IgD-negative memory B cell (primary cell): ENCODE measurements at regions not wholly inside any gene's neighbourhood (a gene's known extent, or its start where the extent isn't known, plus 50 kb on each side); places are given as distances from the start of the nearest gene placed in this dataset.
A peak's percentile ranks its signal among the peaks of the same experiment; 100 is the strongest.

Experiments used
- H3K27ac Mint-ChIP-seq, 3 donors: one replicate each; pipeline ENCODE4 v1.8.0; 2020 to 2022; ENCODE audit warnings: mild to moderate bottlenecking in 3 of 3, mixed read lengths in 3 of 3, moderate library complexity in 1 of 3
- H3K27me3 Mint-ChIP-seq: one replicate; pipeline ENCODE4 v1.8.0; 2021; ENCODE audit warnings: mixed read lengths
- H3K36me3 Mint-ChIP-seq: one replicate; pipeline ENCODE4 v1.8.0; 2020; ENCODE audit warnings: mild to moderate bottlenecking, mixed read lengths
- H3K4me1 Mint-ChIP-seq, 3 donors: one replicate each; pipeline ENCODE4 v1.8.0; 2020 to 2022; ENCODE audit warnings: mixed read lengths in 3 of 3, mild to moderate bottlenecking in 1 of 3
- H3K4me3 Mint-ChIP-seq, 4 donors: one replicate each; pipeline ENCODE4 v1.8.0; 2020 to 2022; ENCODE audit warnings: mild to moderate bottlenecking in 4 of 4, mixed read lengths in 4 of 4, moderate library complexity in 3 of 4
- H3K9me3 Mint-ChIP-seq, 3 donors: one replicate each; pipeline ENCODE4 v1.8.0; 2020 to 2021; ENCODE audit warnings: mixed read lengths in 3 of 3, mild to moderate bottlenecking in 1 of 3

DNA sequence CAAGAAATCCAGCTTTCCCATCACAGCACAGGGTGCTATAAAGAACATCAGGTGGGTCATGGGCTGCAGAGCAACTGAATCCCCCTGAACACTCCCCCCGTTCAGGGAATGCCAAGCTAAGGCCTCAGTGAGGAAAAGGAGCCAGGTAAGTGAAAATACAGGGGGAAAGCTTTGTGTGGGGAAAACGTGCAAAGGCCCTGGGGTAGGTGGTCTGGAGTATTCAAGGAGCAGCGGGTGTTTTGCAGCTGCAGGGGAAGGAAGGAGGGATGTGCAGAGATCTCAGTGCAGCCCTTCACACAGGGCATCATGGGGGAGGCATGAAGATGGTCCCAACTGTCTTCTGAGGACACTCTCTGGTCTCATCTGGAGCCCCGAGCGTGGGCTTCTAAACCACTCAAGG is 119.2 kb downstream of the ETS2 start:
- peaks cover 0 to 21% (median 8%) of the 10 kb centered on the region in 3 donors for H3K9me3 Mint-ChIP-seq
- peaks cover 9% of the 10 kb centered on the region for H3K27me3 Mint-ChIP-seq
- H3K4me3 Mint-ChIP-seq: no peak overlapping the region
- no peaks in the 10 kb centered on the region for H3K4me1 Mint-ChIP-seq
- peak overlapping the region in 1 of 3 donors; percentile 32 for H3K27ac Mint-ChIP-seq
- H3K36me3 Mint-ChIP-seq: no peaks in the 10 kb centered on the region

GRCh38 chr21:38923429-38923828 is 117.7 kb downstream of the ETS2 start:
- no peaks in the 10 kb centered on the region for H3K4me1 Mint-ChIP-seq
- peaks cover 9% of the 10 kb centered on the region for H3K27me3 Mint-ChIP-seq
- no peaks in the 10 kb centered on the region for H3K36me3 Mint-ChIP-seq
- no peak overlapping the region for H3K4me3 Mint-ChIP-seq
- peaks cover 0 to 17% (median 2%) of the 10 kb centered on the region in 3 donors for H3K9me3 Mint-ChIP-seq
- no peak overlapping the region for H3K27ac Mint-ChIP-seq

DNA sequence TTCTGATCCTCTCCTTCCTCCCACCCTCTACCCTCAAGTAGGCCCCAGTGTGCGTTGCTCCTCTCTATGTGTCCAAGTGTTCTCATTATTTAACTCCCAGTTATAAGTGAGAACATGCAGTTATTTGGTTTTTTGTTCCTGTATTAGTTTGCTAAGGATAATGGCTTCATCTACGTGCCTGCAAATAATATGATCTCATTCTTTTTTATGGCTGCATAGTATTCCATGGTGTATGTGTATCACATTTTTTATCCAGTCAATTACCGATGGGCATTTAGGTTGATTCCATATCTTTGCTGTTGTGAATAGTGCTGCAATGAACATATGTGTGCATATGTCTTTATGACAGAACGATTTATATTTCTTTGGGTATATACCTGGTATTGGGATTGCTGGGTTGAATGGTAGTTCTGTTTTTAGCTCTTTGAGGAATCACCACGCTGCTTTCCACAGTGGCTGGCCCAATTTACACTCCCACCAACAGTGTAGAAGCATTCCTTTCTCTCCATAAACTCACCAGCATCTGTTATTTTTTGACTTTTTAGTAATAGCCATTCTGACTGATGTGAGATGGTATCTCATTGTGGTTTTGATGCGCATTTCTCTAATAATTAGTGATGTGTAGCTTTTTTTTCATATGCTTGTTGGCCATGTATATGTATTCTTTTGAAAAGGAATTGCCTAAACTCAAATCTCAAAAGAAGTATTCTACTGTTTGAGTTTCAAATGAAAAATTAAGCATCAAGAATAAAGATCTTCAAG is 116.9 kb downstream of the ETS2 start:
- Mint-ChIP-seq H3K27me3 (peaks cover 9% of the 10 kb centered on the region), H3K27ac (no peak overlapping the region), H3K36me3 (no peaks in the 10 kb centered on the region), H3K4me3 (no peak overlapping the region), H3K4me1 (no peaks in the 10 kb centered on the region), H3K9me3 (peaks cover 0 to 17% (median 2%) of the 10 kb centered on the region in 3 donors)

- H3K4me1 Mint-ChIP-seq: no peaks in the 10 kb centered on the region
- peaks cover 0 to 17% (median 2%) of the 10 kb centered on the region in 3 donors for H3K9me3 Mint-ChIP-seq
- H3K27me3 Mint-ChIP-seq: peaks cover 9% of the 10 kb centered on the region
- no peak overlapping the region for H3K27ac Mint-ChIP-seq
- no peak overlapping the region for H3K4me3 Mint-ChIP-seq
- H3K36me3 Mint-ChIP-seq: no peaks in the 10 kb centered on the region
These were observed 116.0 kb downstream of the ETS2 start for GRCh38 chr21:38921511-38922251.

DNA sequence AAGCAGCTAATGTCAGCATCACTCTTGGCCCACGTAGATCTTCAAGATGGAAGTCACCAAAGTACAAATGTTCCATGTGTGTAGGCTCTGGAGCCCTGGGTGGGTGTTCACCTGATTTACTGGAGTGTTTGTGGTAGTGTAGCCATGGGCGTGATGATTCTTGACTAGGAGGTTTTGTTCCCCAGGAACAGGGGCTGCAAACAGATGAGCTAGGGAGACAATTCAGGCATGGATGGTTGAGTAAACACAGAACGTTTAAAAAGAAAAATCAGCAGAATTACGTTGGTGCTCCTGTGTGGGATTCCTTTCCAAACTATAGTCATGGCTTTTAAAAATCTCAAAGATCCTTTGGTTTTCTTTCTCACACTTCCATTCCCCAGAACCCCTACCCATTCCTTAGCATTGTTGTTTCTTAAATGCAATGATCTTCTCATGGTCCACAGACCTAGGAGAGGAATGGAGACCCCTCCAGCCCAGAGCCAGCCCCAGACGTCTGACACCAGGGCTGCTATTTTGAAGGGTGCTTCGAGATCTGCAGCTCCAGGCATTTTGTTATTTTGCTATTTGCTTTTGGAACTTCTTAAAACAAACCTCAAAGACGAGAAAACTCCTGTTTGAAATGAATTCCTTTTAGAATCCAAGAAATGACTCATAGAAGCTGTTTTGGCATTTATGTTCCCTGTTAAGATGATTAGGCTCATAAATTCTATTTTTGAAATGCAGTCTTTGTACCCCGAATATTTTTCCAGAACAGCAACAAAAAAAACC is 115.1 kb downstream of the ETS2 start:
- Mint-ChIP-seq H3K4me3 (no peak overlapping the region), H3K9me3 (peaks cover 0 to 17% (median 2%) of the 10 kb centered on the region in 3 donors), H3K36me3 (no peaks in the 10 kb centered on the region)

DNA sequence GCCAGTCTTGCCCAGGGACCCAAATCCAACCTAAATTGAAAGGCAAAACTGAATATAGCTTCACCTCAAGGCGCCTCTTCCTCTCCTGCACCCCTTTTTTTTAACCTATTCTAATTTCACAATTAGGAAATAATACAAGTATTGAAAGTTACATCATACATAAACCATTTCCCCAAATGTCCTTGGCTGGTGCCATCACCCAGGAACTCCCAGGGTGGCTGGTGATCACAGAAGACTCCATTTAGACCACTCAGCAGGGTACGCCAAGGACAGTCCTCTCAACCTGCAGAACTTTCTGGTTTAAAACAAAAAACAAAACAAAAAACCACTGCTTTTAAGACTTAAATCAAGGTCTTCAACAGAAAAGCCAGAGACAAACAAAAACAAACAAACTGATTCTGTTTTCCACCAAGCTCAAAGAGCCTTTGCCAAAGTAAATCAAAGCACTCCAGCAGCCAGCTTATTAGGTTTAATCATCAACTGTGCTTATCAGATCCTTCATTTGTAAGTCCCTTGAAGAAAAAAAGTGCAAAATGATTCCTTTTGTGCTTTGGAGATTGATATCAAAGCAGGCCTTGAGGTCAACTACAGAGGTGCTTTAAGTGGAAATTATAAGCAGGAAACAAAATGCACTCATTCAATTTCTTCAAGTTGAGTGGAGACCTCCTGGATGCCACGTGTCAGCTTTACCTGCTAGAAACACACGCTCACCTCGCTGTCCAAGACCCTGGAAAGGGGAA is 113.0 kb downstream of the ETS2 start:
- no peaks in the 10 kb centered on the region for H3K36me3 Mint-ChIP-seq
- no peak overlapping the region for H3K27ac Mint-ChIP-seq
- H3K27me3 Mint-ChIP-seq: peaks cover 5% of the 10 kb centered on the region

More for the DNA sequence above, 115.1 kb downstream of the ETS2 start:
- H3K4me1 Mint-ChIP-seq: no peaks in the 10 kb centered on the region
- no peak overlapping the region for H3K27ac Mint-ChIP-seq
- H3K27me3 Mint-ChIP-seq: peaks cover 9% of the 10 kb centered on the region

GRCh38 chr21:38917043-38917774 is 111.5 kb downstream of the ETS2 start:
- H3K36me3 Mint-ChIP-seq: no peaks in the 10 kb centered on the region
- H3K27ac Mint-ChIP-seq: no peak overlapping the region
- peaks cover 0 to 7% (median under 1%) of the 10 kb centered on the region in 3 donors for H3K9me3 Mint-ChIP-seq
- no peaks in the 10 kb centered on the region for H3K4me1 Mint-ChIP-seq
- H3K4me3 Mint-ChIP-seq: no peak overlapping the region
- H3K27me3 Mint-ChIP-seq: no peaks in the 10 kb centered on the region

More for the DNA sequence above, 113.0 kb downstream of the ETS2 start:
- Mint-ChIP-seq H3K9me3 (peaks cover 0 to 17% (median 2%) of the 10 kb centered on the region in 3 donors), H3K4me3 (no peak overlapping the region), H3K4me1 (no peaks in the 10 kb centered on the region)

DNA sequence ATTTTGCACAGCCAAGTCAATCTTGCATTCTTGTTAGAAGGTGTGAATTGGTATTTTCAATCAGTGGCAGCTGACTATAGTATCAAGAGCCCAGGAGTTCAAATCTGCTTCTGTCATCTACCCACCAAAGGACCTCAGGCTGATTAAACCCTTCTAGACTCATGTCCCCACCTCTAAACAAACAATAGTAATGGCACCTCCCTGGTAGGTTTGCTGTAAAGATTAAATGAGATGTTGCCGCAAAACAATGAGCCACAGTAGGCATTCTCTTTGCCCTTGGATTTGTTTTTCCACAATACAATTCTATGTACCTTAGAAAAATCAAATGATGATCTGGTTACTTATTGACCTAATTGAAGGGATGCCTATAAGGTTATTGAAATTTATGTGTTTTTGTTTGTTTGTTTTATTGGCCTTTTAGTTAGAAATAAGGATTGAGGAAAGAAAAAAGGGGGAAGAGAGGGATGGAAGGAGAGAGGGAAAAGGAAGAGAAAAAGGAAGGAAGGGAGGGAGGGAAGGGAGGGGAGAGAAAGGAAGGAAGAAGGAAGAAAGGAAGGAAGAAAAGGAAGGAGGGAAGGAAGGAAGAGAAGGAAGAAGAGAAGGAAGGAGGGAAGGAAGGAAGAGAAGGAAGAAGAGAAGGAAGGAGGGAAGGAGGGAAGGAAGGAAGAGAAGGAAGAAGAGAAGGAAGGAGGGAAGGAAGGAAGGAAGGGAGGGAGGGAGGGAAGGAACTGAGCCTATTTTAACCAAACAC is 110.7 kb downstream of the ETS2 start:
- Mint-ChIP-seq H3K9me3 (peaks cover 0 to 3% (median 0%) of the 10 kb centered on the region in 3 donors), H3K4me1 (no peaks in the 10 kb centered on the region), H3K36me3 (no peaks in the 10 kb centered on the region), H3K27ac (no peak overlapping the region), H3K4me3 (no peak overlapping the region), H3K27me3 (no peaks in the 10 kb centered on the region)

DNA sequence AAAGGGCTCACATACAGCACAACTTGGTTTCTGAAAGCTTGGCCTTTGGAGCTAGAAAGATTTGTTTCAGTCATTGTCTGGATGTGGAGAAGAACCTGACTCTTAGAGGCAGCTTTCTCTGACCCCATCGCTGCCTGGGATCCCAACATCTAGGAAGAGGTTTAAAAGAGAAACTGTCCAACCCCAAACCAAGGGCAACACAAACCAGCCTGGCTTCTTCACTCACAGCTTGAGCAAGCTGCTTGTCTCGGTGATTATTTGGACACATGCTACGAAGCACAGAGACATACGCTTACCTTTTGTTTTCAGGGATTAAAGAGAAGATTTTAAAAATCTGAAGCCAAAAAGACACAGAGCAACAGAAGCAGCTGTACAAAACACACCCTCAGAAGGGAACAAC is 109.8 kb downstream of the ETS2 start:
- H3K27ac Mint-ChIP-seq: no peak overlapping the region
- H3K36me3 Mint-ChIP-seq: no peaks in the 10 kb centered on the region
- peaks cover 1% of the 10 kb centered on the region for H3K27me3 Mint-ChIP-seq
- H3K4me3 Mint-ChIP-seq: no peak overlapping the region
- no peaks in the 10 kb centered on the region for H3K4me1 Mint-ChIP-seq
- H3K9me3 Mint-ChIP-seq: peaks cover 0 to 3% (median 0%) of the 10 kb centered on the region in 3 donors

DNA sequence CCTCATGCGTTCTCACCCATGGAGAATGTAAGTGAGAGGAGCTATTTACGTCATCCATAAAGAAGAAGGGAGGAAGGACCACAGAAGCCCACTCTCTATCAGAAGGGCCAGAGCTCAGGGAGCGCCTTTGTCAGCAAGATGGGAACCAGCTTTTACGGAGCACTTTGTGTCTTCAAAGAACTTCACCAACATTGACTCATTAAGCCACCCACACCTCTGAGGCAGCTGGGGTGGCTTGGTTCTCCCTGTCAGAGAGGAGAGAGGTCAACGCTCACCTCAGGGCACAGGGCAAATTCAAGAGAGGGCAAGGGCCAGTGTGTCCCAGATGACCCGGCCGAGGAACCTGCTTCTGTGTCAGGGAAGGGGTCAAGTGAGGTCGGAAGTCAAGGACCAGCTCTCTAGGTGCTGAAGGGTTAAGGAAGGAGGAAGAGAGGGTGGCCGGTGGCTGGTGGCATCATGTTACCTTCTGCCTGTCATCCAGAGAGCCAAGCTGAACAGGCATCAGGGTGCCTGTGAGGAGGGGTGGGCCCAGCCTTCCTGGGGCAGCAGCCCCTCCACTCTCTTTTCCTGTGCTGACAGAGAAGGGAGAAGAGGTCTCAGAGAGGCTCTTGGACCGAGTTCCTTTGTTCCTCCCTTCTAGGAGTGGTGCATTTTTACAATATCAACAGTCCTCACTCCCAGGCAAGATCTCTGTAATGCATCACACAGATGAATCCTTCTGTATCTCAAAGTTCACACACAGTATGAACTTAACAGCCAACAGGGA is 109.0 kb downstream of the ETS2 start:
- H3K9me3 Mint-ChIP-seq: peaks cover 0 to under 1% (median 0%) of the 10 kb centered on the region in 3 donors
- no peak overlapping the region for H3K27ac Mint-ChIP-seq
- H3K36me3 Mint-ChIP-seq: no peaks in the 10 kb centered on the region
- H3K27me3 Mint-ChIP-seq: peaks cover 1% of the 10 kb centered on the region
- no peak overlapping the region for H3K4me3 Mint-ChIP-seq
- H3K4me1 Mint-ChIP-seq: no peaks in the 10 kb centered on the region

- Mint-ChIP-seq H3K27me3 (peaks cover 1% of the 10 kb centered on the region), H3K4me3 (no peak overlapping the region)
These were observed 108.3 kb downstream of the ETS2 start for GRCh38 chr21:38913893-38914527.

DNA sequence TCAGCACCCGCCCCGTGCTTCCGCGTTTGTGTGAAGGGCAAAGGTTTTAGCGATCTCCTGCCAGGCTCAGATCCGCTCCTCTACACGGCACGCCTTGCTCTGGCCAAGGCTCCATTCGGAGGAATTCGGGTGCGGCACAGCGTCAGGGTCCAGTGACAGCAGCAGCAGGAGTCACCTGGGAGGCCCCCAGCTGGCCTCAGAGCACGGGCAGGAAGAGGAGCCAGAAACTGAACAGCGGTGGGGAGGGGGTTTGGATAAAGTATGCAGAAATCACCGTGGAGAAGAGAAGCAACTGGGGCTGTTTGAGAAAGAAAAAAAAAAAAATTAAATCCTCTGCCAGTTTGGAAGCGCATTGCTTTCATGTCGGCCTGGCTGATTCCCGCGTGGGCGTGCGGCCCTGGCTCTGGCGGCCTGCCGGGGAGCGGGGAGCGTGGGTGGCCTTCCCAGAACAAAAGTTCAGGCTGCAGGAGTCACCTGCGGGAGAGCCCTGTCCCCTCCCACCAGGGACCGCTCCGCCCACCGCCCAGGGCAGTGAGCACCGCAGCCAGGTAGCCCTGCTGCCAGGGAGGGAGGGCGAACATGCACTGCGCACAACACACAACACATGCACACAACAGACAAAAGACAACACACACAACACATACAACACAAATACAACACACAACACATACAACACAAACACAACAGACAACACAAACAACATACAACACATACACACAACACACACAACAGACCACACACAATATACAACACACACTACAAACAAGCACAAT is 107.6 kb downstream of the ETS2 start:
- Mint-ChIP-seq H3K4me3 (no peak overlapping the region), H3K27me3 (peaks cover 1% of the 10 kb centered on the region), H3K9me3 (no peaks in the 10 kb centered on the region), H3K4me1 (no peaks in the 10 kb centered on the region), H3K36me3 (no peaks in the 10 kb centered on the region), H3K27ac (no peak overlapping the region)

More at GRCh38 chr21:38913893-38914527, 108.3 kb downstream of the ETS2 start:
- Mint-ChIP-seq H3K4me1 (no peaks in the 10 kb centered on the region), H3K27ac (no peak overlapping the region), H3K36me3 (no peaks in the 10 kb centered on the region), H3K9me3 (no peaks in the 10 kb centered on the region)
